KMS-11 (cell line): ENCODE measurements at regions not wholly inside any gene's neighbourhood (a gene's known extent, or its start where the extent isn't known, plus 50 kb on each side); places are given as distances from the start of the nearest gene placed in this dataset.

Experiments
- H2AFZ ChIP-seq: fragments of 200-600 bp; sonication (generic); 2 replicates; pipeline ENCODE4 v1.6.1; 2016; ENCODE audit warnings: antibody characterized with exemption, mixed run types, low read depth
- H3K27ac ChIP-seq: fragments of 200-600 bp; sonication (generic); 2 replicates; pipeline ENCODE4 v1.6.1; 2016; ENCODE audit warnings: mild to moderate bottlenecking, mixed run types
- H3K27me3 ChIP-seq: fragments of 200-600 bp; sonication (generic); 2 replicates; pipeline ENCODE4 v1.6.1; 2017; ENCODE audit warnings: mild to moderate bottlenecking, low read depth, mixed run types, moderate library complexity; ENCODE audit not compliant: insufficient read depth
- H3K36me3 ChIP-seq: fragments of 200-600 bp; sonication (generic); 2 replicates; pipeline ENCODE4 v1.6.1; 2017; ENCODE audit warnings: mild to moderate bottlenecking, mixed run types; ENCODE audit not compliant: insufficient read depth
- H3K4me1 ChIP-seq: fragments of 200-600 bp; sonication (generic); 2 replicates; pipeline ENCODE4 v1.6.1; 2016; ENCODE audit warnings: mild to moderate bottlenecking, low read depth, mixed run types; ENCODE audit not compliant: poor library complexity, severe bottlenecking
- H3K4me2 ChIP-seq: fragments of 200-600 bp; sonication (generic); 2 replicates; pipeline ENCODE4 v1.7.0; 2016; ENCODE audit warnings: mild to moderate bottlenecking, mixed run types
- H3K4me3 ChIP-seq: fragments of 200-600 bp; sonication (generic); IDR thresholded peaks from 2 replicates; pipeline ENCODE4 v1.6.1; 2017; ENCODE audit warnings: low read depth, low read length, mixed read lengths; ENCODE audit not compliant: insufficient read depth
- H3K79me2 ChIP-seq: fragments of 200-600 bp; sonication (generic); 2 replicates; pipeline ENCODE4 v1.6.1; 2016; ENCODE audit warnings: low read depth, mixed run types; ENCODE audit not compliant: insufficient read depth
- H3K9ac ChIP-seq: fragments of 200-600 bp; sonication (generic); 2 replicates; pipeline ENCODE4 v1.6.1; 2016; ENCODE audit warnings: mild to moderate bottlenecking, mixed run types
- H4K20me1 ChIP-seq: fragments of 200-600 bp; sonication (generic); 2 replicates; pipeline ENCODE4 v1.6.1; 2016; ENCODE audit warnings: mild to moderate bottlenecking, mixed run types; ENCODE audit not compliant: insufficient read depth
- TF ChIP-seq, protein P1 (sequence below): fragments of 200-600 bp; sonication (generic); conservative IDR thresholded peaks from 2 replicates; pipeline ENCODE4 v1.6.1; 2017; ENCODE audit warnings: low read depth, mild to moderate bottlenecking, antibody characterized with exemption, low read length, moderate library complexity, mixed read lengths

GRCh38 chr3:21271606-21272016 is 479.4 kb downstream of the ZNF385D start:
- H3K4me3 ChIP-seq: no peak overlapping the region

DNA sequence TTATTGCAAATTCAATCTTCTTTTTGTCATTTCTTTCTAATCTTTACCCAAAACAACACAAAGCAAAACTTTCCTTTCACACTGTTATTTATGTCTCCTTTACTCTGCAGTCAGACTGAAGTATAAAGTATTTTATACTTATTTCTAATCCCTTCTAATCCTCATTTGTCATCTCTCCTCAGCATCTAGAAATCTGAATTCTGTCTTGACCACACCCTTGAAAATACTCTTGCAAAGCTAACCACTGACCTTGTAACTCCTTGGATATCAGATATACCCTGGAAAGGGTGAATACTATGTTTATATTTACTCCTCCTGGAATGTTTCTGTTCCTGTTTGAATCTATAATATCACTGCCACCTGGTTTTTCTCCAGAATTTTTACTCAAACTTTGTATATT is 481.1 kb downstream of the ZNF385D start:
- H3K27ac ChIP-seq: no peak overlapping the region

More at GRCh38 chr3:21271606-21272016, 479.4 kb downstream of the ZNF385D start:
- no peaks in the 10 kb centered on the region for H3K79me2 ChIP-seq
- no peaks in the 10 kb centered on the region for H3K27me3 ChIP-seq
- H3K4me1 ChIP-seq: no peaks in the 10 kb centered on the region
- no peaks in the 10 kb centered on the region for H4K20me1 ChIP-seq
- H3K36me3 ChIP-seq: no peaks in the 10 kb centered on the region
- TF ChIP-seq, protein P1, sequence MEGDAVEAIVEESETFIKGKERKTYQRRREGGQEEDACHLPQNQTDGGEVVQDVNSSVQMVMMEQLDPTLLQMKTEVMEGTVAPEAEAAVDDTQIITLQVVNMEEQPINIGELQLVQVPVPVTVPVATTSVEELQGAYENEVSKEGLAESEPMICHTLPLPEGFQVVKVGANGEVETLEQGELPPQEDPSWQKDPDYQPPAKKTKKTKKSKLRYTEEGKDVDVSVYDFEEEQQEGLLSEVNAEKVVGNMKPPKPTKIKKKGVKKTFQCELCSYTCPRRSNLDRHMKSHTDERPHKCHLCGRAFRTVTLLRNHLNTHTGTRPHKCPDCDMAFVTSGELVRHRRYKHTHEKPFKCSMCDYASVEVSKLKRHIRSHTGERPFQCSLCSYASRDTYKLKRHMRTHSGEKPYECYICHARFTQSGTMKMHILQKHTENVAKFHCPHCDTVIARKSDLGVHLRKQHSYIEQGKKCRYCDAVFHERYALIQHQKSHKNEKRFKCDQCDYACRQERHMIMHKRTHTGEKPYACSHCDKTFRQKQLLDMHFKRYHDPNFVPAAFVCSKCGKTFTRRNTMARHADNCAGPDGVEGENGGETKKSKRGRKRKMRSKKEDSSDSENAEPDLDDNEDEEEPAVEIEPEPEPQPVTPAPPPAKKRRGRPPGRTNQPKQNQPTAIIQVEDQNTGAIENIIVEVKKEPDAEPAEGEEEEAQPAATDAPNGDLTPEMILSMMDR: no peak
- H2AFZ ChIP-seq: no peak overlapping the region
- H3K9ac ChIP-seq: no peak overlapping the region
- H3K4me2 ChIP-seq: no peak overlapping the region
- no peak overlapping the region for H3K27ac ChIP-seq

GRCh38 chr3:21260507-21260906 is 490.5 kb downstream of the ZNF385D start:
- Histone ChIP-seq H3K4me2 (no peak overlapping the region), H4K20me1 (no peaks in the 10 kb centered on the region), H3K4me3 (no peak overlapping the region), H3K36me3 (no peaks in the 10 kb centered on the region), H3K79me2 (no peaks in the 10 kb centered on the region), H3K9ac (no peak overlapping the region), H3K4me1 (no peaks in the 10 kb centered on the region), H3K27me3 (no peaks in the 10 kb centered on the region), H3K27ac (no peak overlapping the region), H2AFZ (no peak overlapping the region)
- TF ChIP-seq, protein P1: no peak

More for the DNA sequence above, 481.1 kb downstream of the ZNF385D start:
- no peaks in the 10 kb centered on the region for H3K79me2 ChIP-seq
- H3K4me1 ChIP-seq: no peaks in the 10 kb centered on the region
- no peaks in the 10 kb centered on the region for H3K27me3 ChIP-seq
- no peak overlapping the region for H3K4me3 ChIP-seq
- H3K36me3 ChIP-seq: no peaks in the 10 kb centered on the region
- H2AFZ ChIP-seq: no peak overlapping the region
- H3K9ac ChIP-seq: no peak overlapping the region
- no peak overlapping the region for H3K4me2 ChIP-seq
- H4K20me1 ChIP-seq: no peaks in the 10 kb centered on the region
- TF ChIP-seq, protein P1: no peak

DNA sequence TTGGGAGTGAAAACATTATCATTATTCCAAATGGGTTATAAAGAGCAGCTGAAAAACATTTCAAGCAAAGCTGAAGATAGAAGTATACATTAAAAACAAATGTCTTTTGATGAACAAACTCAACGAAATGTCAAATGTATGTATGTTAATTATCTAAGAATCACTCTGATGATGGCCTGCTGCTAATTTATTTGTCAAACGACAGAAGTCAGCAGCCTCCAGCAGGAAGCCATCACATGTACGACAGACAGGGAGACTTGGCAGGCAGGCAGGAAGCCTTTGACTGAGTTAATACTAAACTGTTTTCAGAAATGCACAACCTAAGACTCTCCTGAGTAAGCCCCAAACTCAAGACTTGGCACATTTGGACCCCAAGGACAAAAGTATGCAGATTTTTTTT is 491.1 kb downstream of the ZNF385D start:
- H3K4me1 ChIP-seq: no peaks in the 10 kb centered on the region
- no peak overlapping the region for H3K4me2 ChIP-seq
- no peak overlapping the region for H3K9ac ChIP-seq
- TF ChIP-seq, protein P1: no peak
- no peak overlapping the region for H2AFZ ChIP-seq
- no peak overlapping the region for H3K4me3 ChIP-seq
- no peaks in the 10 kb centered on the region for H3K36me3 ChIP-seq
- no peaks in the 10 kb centered on the region for H3K79me2 ChIP-seq
- no peaks in the 10 kb centered on the region for H4K20me1 ChIP-seq
- no peak overlapping the region for H3K27ac ChIP-seq
- H3K27me3 ChIP-seq: no peaks in the 10 kb centered on the region
